ENCODE measurements at regions not wholly inside any gene's neighbourhood (a gene's known extent, or its start where the extent isn't known, plus 50 kb on each side); places are given as distances from the start of the nearest gene placed in this dataset.

GRCh38 chr14:76695263-76695920 lies 65.9 kb upstream of the VASH1 start:
- TF ChIP-seq GATA3 (IDR thresholded peaks at IDR 0.05; ENCODE audit: low read depth, low read length) (no peak), GATA2 (IDR thresholded peaks at IDR 0.05; ENCODE audit: low read depth, low read length) (no peak)

All from SH-SY5Y (cell line).